ENCODE measurements at regions not wholly inside any gene's neighbourhood (a gene's known extent, or its start where the extent isn't known, plus 50 kb on each side); places are given as distances from the start of the nearest gene placed in this dataset.

DNA sequence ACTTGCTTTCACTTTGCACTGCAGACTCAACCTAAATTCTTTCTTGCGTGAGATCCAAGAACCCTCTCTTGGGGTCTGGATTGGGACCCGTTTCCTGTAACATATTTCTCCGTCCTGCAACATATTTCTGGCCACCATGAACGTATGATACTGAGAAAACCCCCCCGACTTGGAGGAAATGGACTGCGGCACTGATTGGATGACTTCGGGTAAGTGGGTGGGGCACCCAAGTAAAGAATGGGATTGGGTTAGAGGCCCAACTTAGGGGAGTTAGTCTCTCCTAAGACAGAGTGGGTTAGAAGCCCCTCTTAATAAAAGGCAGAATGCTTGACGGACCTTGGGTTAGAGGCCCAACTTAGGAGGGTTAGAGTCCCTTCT, 690.4 kb downstream of the UQCRFS1 start:
- H3K4me1 Mint-ChIP-seq (ENCODE audit: low read depth in 2 of 2), result peaks cover 0 to 9% of the 10 kb centered on the region in 2 donors
- ATAC-seq, result no peak
- H3K36me3 Mint-ChIP-seq, result no peaks in the 10 kb centered on the region
- H3K4me3 Mint-ChIP-seq, result no peak overlapping the region
- no peak for DNase-seq (ENCODE audit: low spot score)
- H3K27me3 Mint-ChIP-seq, result no peaks in the 10 kb centered on the region
- no peak overlapping the region for H3K27ac Mint-ChIP-seq
- H3K9me3 Mint-ChIP-seq, result no peaks in the 10 kb centered on the region

DNA sequence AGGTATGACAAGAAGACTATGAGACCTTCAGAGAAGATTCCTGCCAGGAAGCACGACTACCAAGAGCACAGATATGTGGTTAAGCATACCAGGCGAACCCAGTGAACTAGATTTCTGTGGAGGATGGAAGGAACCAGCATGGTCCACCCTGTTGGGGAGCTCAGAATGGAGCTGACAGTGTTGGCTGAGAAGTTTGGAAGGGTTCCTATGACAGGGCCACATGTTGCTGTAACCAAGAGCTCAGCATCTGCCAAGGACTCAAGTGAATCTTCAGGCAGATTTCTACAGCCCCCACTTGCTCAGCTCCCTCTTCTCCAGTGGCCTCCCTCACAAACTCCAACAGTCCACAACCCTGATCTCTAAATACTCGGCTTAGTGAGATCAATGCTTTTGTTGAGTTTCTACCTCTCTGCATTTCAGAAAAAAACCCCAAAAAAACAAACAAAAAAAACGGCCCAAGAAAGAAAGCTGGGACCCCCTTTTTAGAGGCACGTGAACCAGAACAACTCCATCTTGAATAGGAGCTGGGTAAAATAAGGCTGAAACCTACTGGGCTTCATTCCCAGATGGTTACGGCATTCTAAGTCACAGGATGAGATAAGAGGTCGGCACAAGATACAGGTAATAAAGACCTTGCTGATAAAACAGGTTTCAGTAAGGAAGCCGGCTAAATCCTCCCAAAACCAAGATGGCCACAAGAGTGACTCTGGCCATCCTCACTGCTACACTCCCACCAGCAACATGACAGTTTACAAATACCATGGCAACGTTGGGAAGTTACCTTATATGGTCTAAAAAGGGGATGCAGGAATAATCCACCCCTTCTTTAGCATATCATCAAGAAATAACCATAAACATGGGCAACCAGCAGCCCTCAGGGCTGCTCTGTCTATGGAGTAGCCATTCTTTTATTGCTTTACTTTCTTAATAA, 691.1 kb downstream of the UQCRFS1 start:
- Mint-ChIP-seq H3K36me3 (no peaks in the 10 kb centered on the region), H3K27me3 (no peaks in the 10 kb centered on the region), H3K4me1 (ENCODE audit: low read depth in 2 of 2) (peaks cover 0 to 9% of the 10 kb centered on the region in 2 donors), H3K27ac (no peak overlapping the region), H3K4me3 (no peak overlapping the region), H3K9me3 (no peaks in the 10 kb centered on the region)
- DNase-seq (ENCODE audit: low spot score) (no peak), ATAC-seq (no peak)

DNA sequence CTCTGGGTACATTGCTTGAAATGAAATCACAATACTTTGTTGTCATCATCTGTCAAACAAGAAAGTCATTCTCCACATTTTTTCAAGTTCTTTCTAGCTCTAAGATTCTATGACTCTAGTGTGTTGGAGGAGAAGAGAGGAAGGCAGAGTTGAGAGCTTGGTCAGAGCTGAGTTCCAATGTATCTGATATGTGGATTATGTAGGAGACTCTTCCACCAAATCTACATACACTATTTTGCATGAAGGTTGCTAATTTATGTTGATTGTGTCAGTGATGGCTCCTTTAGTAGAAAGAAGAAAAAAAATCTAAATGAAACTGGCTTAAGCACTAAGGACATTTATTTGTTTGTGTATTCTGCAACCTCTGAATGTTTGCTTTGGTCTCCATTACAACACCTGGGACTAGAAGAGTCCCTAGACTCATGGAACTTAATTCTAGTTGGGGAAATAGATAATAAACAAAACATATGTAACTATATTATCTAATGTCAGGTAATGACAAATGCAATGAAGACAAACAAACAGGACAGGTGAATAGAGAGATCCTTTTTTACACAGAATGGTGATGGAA, 691.9 kb downstream of the UQCRFS1 start:
- H3K4me1 Mint-ChIP-seq (ENCODE audit: low read depth in 2 of 2), result peaks cover 0 to 9% of the 10 kb centered on the region in 2 donors
- DNase-seq (ENCODE audit: low spot score), result no peak
- H3K4me3 Mint-ChIP-seq, result no peak overlapping the region
- H3K27me3 Mint-ChIP-seq, result no peaks in the 10 kb centered on the region
- no peaks in the 10 kb centered on the region for H3K36me3 Mint-ChIP-seq
- ATAC-seq, result no peak
- H3K9me3 Mint-ChIP-seq, result no peaks in the 10 kb centered on the region
- H3K27ac Mint-ChIP-seq, result no peak overlapping the region

DNA sequence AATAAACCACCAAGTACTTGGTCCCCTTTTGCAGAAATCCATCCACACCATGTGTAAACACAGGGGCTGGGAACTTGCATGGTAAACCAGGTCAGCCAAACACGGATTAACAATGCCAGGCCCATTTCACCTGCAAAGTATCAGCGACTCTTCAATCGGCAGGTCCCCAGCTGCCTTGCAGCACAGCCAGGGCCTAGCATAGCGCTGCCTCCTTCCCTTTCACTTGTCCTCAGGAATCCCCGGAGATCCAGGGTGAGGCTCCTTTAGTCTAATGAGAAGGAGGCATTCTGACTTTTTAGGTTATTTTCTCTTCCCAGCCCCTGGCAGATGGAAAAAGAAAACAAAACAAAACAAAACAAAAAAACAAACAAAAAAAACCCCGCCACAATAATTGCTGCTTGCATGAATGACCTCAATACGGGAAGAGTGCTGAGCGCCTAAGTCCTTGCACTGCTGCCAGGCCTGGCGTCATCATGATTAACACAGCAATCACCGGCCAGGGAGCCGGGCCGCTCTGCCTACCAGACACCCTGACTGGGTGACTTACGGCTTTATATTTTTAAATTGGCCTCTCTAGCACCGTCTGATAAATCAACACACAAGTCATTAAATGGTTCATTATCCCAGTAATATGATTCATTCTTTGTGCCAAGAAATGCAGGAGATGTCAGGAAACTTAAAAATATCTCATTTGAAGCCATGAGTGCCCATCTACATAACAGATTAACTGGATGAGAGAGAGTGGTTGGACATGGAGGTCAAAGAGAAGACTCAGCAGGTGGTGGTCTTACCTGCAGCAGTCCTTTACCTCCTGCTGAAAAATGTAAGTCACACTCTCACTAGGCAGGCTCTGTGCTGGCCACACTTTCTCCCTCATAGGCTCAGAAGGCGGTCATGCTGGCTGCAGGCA, 692.7 kb downstream of the UQCRFS1 start:
- Mint-ChIP-seq H3K27me3 (no peaks in the 10 kb centered on the region), H3K27ac (no peak overlapping the region), H3K9me3 (no peaks in the 10 kb centered on the region), H3K36me3 (no peaks in the 10 kb centered on the region), H3K4me3 (no peak overlapping the region), H3K4me1 (ENCODE audit: low read depth in 2 of 2) (peaks cover 0 to 9% of the 10 kb centered on the region in 2 donors)
- no peak for ATAC-seq
- no peak for DNase-seq (ENCODE audit: low spot score)

DNA sequence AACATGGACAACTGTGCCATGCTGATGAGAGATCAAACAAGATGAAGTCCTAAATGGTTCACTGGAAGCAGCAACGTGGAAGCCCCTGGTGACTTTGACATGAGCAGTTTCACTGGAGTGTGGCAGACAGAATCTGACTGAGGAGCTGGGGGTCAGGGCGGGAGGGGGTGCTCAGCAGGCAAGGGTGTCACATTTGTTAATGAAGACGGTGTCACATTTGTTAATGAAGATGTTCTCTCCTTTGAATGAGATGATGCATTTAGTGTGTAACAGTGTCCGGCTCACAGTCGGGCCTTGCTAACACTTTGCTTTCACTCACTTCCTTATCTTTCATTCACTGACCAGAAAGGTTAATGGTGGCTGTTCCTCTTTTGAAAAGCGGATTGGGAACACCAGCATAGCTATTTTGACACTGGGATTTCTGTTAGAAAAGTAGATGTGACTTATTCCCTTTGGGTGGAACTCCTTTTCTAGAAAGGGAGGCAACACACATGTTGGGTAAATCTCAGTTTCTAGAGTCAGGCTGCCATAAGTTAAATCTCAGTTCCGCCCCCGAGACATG, 693.7 kb downstream of the UQCRFS1 start:
- peaks cover 0 to 9% of the 10 kb centered on the region in 2 donors for H3K4me1 Mint-ChIP-seq (ENCODE audit: low read depth in 2 of 2)
- ATAC-seq (no peak), DNase-seq (ENCODE audit: low spot score) (no peak)
- no peaks in the 10 kb centered on the region for H3K27me3 Mint-ChIP-seq
- no peaks in the 10 kb centered on the region for H3K36me3 Mint-ChIP-seq
- no peaks in the 10 kb centered on the region for H3K9me3 Mint-ChIP-seq
- H3K4me3 Mint-ChIP-seq, result no peak overlapping the region
- no peak overlapping the region for H3K27ac Mint-ChIP-seq

DNA sequence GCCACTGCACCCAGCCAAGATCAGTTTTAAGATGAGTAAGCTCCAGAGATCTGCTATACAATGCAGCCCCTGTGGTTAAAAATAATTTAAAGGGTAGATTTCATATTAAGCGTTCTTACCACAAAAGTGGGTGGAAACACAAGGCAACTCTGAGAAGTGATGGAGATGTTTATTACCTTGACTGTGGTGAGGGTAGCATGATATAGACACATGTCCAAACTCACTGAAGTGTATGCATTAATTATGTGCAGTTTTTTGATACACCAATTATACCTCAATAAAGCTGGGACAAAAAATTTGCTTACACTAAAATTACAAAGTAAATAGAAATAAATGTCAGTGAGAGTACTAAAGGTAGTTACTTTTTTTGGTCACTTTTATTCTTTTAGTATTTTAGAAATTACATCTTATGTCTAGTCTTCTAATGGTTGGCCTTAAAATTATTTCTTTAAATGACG, 696.5 kb downstream of the UQCRFS1 start:
- no peaks in the 10 kb centered on the region for H3K27me3 Mint-ChIP-seq
- no peaks in the 10 kb centered on the region for H3K9me3 Mint-ChIP-seq
- no peak overlapping the region for H3K4me3 Mint-ChIP-seq
- DNase-seq (ENCODE audit: low spot score), result no peak
- no peaks in the 10 kb centered on the region for H3K4me1 Mint-ChIP-seq (ENCODE audit: low read depth in 2 of 2)
- no peaks in the 10 kb centered on the region for H3K36me3 Mint-ChIP-seq
- no peak overlapping the region for H3K27ac Mint-ChIP-seq
- ATAC-seq, result no peak

DNA sequence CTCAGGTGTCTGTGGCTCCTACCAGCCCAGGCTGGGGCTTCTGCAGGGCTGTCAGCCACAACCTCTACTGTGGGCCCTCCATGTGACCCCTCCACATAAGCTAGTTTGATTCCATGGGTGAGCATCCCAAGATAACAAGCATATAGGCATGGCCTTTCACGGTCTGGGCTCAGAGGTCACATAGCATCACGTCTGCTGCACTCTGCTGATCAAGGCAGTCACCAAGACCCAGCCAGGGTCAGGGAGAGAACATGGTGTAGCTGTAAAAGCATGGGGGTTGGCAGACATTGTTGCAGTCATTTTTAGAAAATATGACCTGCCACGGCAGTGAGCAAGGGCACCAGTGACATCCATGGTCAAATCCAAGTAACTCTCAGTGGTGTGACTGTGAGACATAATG, 698.8 kb downstream of the UQCRFS1 start:
- no peaks in the 10 kb centered on the region for H3K27me3 Mint-ChIP-seq
- no peak overlapping the region for H3K4me3 Mint-ChIP-seq
- no peak for ATAC-seq
- peaks cover 0 to 5% of the 10 kb centered on the region in 2 donors for H3K4me1 Mint-ChIP-seq (ENCODE audit: low read depth in 2 of 2)
- no peaks in the 10 kb centered on the region for H3K36me3 Mint-ChIP-seq
- H3K27ac Mint-ChIP-seq, result no peak overlapping the region
- no peaks in the 10 kb centered on the region for H3K9me3 Mint-ChIP-seq
- DNase-seq (ENCODE audit: low spot score), result no peak

DNA sequence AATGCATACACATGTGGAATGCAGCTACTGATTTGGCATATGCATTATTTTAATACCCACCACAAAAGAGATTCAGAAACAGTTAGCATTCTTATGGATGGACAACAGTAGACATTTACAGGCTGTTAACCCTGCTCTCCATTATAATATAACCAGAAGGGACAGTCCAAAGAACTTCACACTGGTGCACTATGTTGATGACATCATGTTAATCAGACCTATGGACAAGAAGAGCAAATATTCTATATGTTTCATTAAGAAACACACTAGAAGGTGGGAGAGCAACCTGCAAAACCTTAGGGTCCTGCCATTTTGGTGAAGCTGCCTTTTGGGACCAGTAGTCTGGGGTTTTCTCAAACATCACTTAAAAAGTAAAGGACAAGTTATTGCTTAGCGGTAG, 701.3 kb downstream of the UQCRFS1 start:
- Mint-ChIP-seq H3K9me3 (no peaks in the 10 kb centered on the region), H3K27ac (no peak overlapping the region), H3K4me3 (no peak overlapping the region), H3K4me1 (ENCODE audit: low read depth in 2 of 2) (peaks cover 0 to 21% of the 10 kb centered on the region in 2 donors), H3K27me3 (no peaks in the 10 kb centered on the region), H3K36me3 (no peaks in the 10 kb centered on the region)
- ATAC-seq (no peak), DNase-seq (ENCODE audit: low spot score) (no peak)

DNA sequence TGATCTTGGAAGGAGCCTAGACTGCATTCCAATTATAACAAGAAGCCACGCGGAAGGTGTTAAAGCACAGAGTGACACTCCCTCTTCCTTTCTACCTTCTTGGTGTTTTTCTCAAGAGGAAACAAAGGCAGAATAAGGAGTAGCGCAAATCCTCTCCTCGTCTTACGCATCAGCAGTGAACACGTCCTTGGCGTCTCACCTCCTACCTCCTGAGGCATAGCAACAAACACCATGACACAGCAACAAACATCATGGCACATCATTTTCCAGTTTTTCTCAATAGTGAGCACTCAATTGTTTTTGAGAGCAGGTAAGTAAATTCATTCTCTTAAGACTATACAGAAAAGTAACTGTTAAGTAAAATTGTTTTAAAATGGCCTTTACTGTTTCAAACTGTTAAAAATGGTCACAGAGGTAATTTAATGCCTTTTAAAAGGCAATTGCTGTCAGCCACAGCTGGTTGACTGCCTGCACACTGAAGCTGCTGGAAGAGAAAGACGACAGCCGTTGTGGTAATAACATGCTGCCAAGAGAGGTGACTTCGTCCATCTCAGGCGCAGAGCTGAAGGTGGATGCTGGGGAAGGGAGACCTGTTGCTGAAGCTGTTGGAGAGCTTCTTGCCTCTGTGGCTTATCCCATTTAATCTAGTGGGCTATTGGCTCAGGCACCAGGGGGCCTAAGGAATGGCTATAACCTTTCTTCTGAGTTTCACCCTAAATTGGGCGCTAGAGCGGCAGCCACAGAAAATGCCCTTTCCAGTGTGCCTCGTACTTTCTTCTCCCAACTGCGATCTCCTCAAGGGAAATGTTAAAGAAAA, 703.7 kb downstream of the UQCRFS1 start:
- no peak for ATAC-seq
- no peak overlapping the region for H3K4me3 Mint-ChIP-seq
- no peak for DNase-seq (ENCODE audit: low spot score)
- H3K9me3 Mint-ChIP-seq, result no peaks in the 10 kb centered on the region
- no peaks in the 10 kb centered on the region for H3K36me3 Mint-ChIP-seq
- no peaks in the 10 kb centered on the region for H3K27me3 Mint-ChIP-seq
- H3K4me1 Mint-ChIP-seq (ENCODE audit: low read depth in 2 of 2), result peaks cover 7 to 40% of the 10 kb centered on the region in 2 donors
- peak overlapping the region in 1 of 2 donors; percentile 30 for H3K27ac Mint-ChIP-seq

DNA sequence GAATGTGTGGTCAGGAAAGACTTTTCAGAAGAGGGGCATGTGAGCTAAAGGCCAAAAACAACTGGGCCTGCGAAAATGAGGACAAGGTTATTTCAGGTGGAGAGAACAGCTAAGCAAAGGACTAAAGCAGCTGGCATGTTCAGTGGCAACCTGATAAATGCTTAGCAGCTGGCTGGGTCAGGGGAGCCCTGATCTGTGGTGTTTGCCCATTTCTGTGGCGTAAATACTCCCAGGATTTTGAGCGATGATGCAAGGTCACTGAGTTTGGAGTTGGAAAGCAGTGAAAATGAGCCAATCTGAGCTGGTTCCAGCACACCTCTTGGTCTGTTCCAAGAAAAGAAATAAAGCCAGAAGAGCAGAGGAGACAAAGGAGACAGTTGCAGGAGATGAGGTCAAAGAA, 704.3 kb downstream of the UQCRFS1 start:
- ATAC-seq, result no peak
- H3K27ac Mint-ChIP-seq, result peak overlapping the region in 1 of 2 donors; percentile 30

DNA sequence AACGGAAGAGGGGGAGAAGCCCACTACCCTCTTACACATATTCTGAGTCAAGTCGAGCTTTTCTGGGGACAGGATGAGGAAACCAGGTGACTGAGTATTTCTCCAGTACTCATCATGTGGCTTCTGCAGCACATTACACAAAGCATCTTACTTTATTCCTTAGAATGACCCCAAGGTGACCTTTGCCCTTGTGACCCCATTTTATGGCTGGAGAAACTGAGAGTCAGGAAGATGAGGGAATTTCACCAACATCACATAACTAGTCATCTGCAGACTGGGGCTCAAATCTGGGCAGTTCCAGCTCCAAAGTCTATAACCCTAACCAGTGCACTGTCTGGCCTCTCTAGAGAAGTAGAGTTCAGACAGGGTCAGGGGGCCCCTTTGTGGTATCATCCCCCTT, 707.0 kb downstream of the UQCRFS1 start:
- Mint-ChIP-seq H3K4me1 (ENCODE audit: low read depth in 2 of 2) (peaks cover 34 to 68% of the 10 kb centered on the region in 2 donors), H3K27me3 (no peaks in the 10 kb centered on the region), H3K9me3 (no peaks in the 10 kb centered on the region), H3K27ac (no peak overlapping the region), H3K4me3 (no peak overlapping the region), H3K36me3 (no peaks in the 10 kb centered on the region)
- ATAC-seq (no peak), DNase-seq (ENCODE audit: low spot score) (no peak)

More for the DNA sequence above, 704.3 kb downstream of the UQCRFS1 start:
- Mint-ChIP-seq H3K4me3 (no peak overlapping the region), H3K4me1 (ENCODE audit: low read depth in 2 of 2) (peaks cover 12 to 45% of the 10 kb centered on the region in 2 donors), H3K27me3 (no peaks in the 10 kb centered on the region), H3K9me3 (no peaks in the 10 kb centered on the region), H3K36me3 (no peaks in the 10 kb centered on the region)
- no peak for DNase-seq (ENCODE audit: low spot score)

DNA sequence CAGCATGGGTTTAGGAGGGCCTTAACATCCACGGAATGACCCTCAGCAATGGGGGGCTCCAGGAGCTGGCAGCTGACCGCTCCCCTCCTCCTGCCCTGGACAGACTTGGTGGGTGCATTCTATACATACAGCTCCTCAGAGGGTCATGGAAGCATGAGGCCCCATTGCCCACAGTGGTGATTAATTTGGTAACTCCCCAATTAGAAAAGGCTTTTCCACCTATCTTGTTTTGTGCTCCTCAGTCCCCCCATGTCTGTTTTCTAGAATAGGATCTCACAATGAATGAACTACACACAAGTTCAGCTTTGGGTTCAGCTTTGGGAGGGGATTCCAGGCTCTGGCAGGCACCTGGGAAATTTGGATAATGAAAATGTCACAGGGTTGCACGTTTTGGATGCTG, 707.8 kb downstream of the UQCRFS1 start:
- ATAC-seq (no peak), DNase-seq (ENCODE audit: low spot score) (no peak)
- Mint-ChIP-seq H3K27ac (peak overlapping the region in 1 of 2 donors; percentile 49), H3K36me3 (no peaks in the 10 kb centered on the region), H3K4me1 (ENCODE audit: low read depth in 2 of 2) (peaks cover 39 to 70% of the 10 kb centered on the region in 2 donors), H3K9me3 (no peaks in the 10 kb centered on the region), H3K27me3 (no peaks in the 10 kb centered on the region), H3K4me3 (no peak overlapping the region)

DNA sequence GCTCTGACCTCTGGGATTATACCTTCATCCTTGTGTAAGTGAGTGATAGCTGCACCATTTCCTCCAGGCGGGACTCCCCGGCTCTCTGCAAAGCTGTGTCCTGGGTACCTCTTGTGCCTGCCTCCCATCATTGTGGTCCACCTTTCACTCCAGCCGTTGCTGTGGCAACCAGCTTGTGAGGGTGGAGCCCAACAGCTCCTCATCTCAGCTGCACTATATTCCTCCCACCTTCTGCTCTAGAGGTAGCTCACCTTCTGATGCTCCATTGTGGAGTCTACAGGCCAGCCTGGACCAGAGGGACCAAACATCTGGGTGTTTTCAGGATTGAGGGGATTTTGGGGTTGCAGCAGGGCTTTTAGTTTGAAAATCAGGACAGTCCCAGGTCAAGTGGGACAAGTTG, 708.2 kb downstream of the UQCRFS1 start:
- ATAC-seq (no peak), DNase-seq (ENCODE audit: low spot score) (no peak)
- H3K4me3 Mint-ChIP-seq, result no peak overlapping the region
- no peaks in the 10 kb centered on the region for H3K36me3 Mint-ChIP-seq
- no peaks in the 10 kb centered on the region for H3K9me3 Mint-ChIP-seq
- peak overlapping the region in 1 of 2 donors; percentile 49 for H3K27ac Mint-ChIP-seq
- no peaks in the 10 kb centered on the region for H3K27me3 Mint-ChIP-seq
- peaks cover 43 to 74% of the 10 kb centered on the region in 2 donors for H3K4me1 Mint-ChIP-seq (ENCODE audit: low read depth in 2 of 2)
